ENCODE measurements at regions not wholly inside any gene's neighbourhood (a gene's known extent, or its start where the extent isn't known, plus 50 kb on each side); places are given as distances from the start of the nearest gene placed in this dataset.

- TF ChIP-seq, protein P1, sequence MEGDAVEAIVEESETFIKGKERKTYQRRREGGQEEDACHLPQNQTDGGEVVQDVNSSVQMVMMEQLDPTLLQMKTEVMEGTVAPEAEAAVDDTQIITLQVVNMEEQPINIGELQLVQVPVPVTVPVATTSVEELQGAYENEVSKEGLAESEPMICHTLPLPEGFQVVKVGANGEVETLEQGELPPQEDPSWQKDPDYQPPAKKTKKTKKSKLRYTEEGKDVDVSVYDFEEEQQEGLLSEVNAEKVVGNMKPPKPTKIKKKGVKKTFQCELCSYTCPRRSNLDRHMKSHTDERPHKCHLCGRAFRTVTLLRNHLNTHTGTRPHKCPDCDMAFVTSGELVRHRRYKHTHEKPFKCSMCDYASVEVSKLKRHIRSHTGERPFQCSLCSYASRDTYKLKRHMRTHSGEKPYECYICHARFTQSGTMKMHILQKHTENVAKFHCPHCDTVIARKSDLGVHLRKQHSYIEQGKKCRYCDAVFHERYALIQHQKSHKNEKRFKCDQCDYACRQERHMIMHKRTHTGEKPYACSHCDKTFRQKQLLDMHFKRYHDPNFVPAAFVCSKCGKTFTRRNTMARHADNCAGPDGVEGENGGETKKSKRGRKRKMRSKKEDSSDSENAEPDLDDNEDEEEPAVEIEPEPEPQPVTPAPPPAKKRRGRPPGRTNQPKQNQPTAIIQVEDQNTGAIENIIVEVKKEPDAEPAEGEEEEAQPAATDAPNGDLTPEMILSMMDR (IDR thresholded peaks at IDR 0.05; ENCODE audit: insufficient read depth, low read depth, low read length): no peak
- TF ChIP-seq EZH2 (IDR thresholded peaks at IDR 0.05; ENCODE audit: insufficient read depth, low read length): no peak
Observed at GRCh38 chr9:119005162-119005561, 364.1 kb downstream of the BRINP1 start.

All from astrocyte (in vitro differentiated cells and primary cell).